MM.1S (cell line): ENCODE measurements at regions not wholly inside any gene's neighbourhood (a gene's known extent, or its start where the extent isn't known, plus 50 kb on each side); places are given as distances from the start of the nearest gene placed in this dataset.

Experiments used
- CTCF ChIP-seq: fragments of 300-600 bp; sonication (generic); IDR thresholded peaks from 2 replicates; pipeline ENCODE4 v1.5.1; 2016; ENCODE audit warnings: antibody characterized with exemption, low read length, mixed read lengths
- EZH2 ChIP-seq: fragments of 300-600 bp; sonication (generic); optimal IDR thresholded peaks from 2 replicates; pipeline ENCODE3; 2017; ENCODE audit warnings: low read depth, mild to moderate bottlenecking, antibody characterized with exemption, low read length, mixed read lengths
- EZH2phosphoT487 ChIP-seq: fragments of 300-600 bp; sonication (generic); IDR thresholded peaks from 2 replicates; pipeline ENCODE4 v1.6.1; 2018; ENCODE audit warnings: antibody characterized with exemption, low read length

DNA sequence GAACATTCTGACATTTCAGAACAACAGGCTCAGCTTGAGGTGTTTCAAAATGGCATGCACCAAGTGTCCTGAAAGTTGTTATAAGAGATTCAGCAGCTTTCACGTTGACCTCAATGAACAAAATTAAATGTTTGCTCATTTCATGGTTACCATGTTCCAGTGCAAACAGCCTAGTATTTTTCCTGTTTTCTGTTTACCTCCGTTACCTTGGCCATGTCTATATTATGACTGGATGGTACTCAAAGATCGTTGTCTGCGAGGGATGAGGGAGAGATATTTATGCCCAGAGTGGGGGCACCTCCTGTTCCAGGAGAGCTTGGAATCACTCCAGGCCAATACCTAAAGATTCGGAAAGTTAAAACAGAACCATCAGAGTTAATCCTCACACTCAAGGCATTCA, 83.8 kb upstream of the SASH1 start:
- no peak for TF ChIP-seq CTCF
- TF ChIP-seq EZH2phosphoT487 = no peak
- TF ChIP-seq EZH2 = no peak
